ENCODE measurements at regions not wholly inside any gene's neighbourhood (a gene's known extent, or its start where the extent isn't known, plus 50 kb on each side); places are given as distances from the start of the nearest gene placed in this dataset.
"Not testable (repeated sequence)": the region's sequence is repeated elsewhere in the genome, so short reads cannot be mapped to it uniquely, and the experiment has no call there.

DNA sequence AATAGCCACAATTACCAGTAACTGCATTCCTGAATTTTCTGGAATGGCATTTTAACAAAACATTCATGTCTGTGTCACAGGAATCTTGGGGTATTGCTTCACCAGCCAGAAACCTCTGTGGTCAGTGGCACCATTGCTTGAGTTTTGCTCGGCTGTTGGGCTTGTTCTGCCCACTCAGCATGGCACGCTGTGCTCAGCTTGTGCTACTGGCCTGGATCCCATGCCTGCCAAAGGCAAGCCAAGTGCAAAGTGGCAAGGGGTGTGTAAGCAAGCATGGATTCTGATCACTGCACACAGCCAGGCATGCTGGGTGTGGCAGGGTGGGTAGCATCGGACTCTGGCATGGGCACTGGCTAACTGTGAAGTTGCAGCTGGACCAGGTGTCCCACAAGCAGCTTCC, 1150.9 kb downstream of the MRPL39 start:
- DNase-seq = no peak

DNA sequence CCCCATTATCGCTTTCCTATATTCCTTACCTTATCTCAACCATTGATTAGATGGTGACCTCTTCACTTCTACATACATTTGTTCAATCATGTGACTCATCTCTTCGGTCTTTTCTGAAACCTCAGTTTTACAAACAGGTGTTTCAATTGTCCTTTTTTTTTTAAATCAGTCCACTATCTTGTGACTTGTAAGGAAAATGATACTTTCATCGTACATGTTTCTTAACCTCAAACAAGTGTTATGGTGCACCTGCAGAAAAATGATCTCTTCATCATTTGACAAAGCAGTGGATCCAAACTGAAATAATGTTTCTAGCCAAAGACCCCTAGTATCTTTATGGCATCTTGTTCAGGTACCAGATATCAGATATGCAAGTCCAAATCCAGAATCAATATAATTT, 1157.2 kb downstream of the MRPL39 start:
- no peak for DNase-seq

- no peak for DNase-seq
Measured at GRCh38 chr21:24445517-24445916, 1161.8 kb downstream of the MRPL39 start.

GRCh38 chr21:24444736-24445135, 1162.5 kb downstream of the MRPL39 start:
- DNase-seq = no peak

DNA sequence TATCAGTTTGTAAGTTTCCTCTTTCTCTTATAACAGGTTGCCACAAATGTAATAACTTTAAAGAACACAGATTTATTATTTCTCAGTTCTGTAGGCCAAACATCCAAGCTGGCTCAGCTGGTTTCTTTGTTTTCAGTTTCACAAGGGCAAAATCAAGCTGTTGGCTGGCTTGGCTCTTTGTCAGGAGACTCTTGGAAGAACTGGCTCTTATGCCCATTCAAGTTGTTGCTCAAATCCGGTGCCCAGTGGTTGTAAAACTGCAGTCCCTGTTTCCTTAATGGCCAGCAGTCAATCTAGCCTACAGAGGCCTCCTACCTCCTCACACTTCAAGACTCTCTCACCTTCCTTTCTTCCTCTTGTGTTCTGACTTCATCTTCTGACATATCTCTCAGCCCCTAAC, 1171.0 kb downstream of the MRPL39 start:
- no peak for DNase-seq

DNA sequence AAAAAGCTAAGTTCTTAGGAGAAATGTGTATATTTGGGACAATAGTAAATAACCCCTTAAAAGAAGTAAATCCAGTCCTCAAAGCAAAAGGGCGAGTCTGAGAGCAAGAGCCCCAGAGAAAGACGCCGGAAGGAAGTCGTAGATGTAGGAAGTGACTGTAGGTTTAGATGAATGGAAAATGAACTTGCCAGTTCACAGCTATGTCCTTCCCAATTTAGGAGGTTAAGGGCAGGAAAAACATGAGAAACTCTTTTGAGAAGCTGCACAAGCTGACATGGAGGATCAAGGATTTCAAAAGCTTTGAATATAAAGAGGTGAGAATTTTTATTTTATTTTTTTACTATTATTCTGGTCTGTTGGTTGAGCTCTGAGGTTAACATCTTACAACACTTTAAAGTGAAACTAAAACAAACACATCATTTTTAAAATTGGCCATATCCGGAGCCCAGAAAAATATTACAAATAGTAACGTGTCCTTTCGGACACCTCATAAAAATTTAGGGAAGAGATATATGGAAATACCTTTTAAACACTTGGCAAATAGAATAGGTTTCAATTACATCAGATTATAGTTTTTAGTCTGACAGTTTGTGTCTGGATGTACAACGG, 1178.6 kb downstream of the MRPL39 start:
- DNase-seq = peak in 1 of 5 experiments; percentile 52

DNA sequence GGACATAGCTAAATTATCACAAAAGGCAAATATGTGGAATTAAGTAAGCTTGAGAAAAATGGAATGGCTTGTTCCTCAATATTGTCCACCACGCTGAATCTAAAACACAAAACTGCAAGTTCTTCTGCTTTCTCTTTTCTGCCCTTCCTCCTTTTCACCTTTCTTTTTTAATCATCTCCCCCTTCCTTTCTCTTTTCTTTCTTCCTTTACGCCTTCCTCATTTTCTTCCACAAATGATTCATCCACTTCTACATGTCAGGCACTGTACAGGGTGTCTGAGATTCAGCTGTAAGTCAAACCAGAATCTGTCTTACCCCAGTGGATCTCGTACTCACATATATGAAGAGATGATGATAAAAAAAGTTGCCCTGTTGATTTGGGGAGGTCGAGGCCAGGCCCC, 1182.5 kb downstream of the MRPL39 start:
- no peak for DNase-seq

DNA sequence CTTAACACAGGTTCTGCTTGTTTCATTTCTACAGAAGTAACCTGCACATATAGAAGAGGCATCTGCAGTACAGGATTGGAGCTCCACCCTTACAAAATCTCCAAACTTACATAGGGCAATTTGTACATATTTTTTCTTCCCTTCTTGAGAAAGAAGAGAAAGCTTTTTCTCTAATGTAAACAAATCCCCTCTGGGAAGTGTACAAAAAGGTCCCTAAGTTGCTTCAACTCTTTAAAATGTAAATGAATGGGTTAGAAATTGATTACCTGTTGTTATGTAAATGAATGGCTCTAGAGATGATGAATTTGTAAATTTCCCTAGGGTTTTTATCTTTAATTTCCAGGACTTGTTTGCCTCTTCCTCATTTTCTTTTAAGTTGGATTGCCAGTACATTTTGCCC, 1183.7 kb downstream of the MRPL39 start:
- no peak for DNase-seq

DNA sequence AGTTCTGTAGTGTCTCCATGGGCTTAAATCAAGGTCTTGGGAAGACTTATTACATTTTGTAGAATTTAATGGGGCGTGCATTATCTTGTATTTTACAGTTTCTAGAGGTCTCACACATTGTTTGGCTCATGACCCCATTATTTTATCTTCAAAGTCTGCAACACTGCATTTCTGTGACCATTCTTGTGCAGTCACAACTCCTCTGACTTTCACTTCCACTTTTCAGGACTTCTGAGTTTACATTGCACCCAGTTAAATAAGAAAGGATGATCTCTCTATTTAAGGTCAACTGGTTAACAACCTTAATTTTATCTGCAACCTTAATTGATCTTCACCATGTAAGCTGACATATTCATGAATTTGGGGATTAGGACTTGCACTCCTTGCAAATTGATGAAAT, 1186.6 kb downstream of the MRPL39 start:
- no peak for DNase-seq

- DNase-seq = not testable (repeated sequence)
Measured at GRCh38 chr21:24419641-24420040, 1187.6 kb downstream of the MRPL39 start.

DNA sequence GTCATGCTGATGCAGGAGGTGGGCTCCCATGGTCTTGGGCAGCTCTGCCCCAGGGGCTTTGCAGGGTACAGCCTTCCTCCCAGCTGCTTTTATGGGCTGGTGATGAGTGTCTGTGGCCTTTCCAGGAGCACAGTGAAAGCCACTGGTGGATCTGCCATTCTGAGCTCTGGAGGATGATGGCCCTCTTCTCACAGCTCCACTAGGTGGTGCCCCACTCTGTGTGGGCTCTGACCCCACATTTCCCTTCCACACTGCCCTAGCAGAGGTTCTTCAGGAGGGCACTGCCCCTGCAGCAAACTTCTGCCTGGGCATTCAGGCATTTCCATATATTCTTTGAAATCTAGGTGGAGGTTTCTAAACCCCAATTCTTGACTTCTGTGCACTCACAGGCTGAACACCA, 1188.6 kb downstream of the MRPL39 start:
- DNase-seq = no peak

DNA sequence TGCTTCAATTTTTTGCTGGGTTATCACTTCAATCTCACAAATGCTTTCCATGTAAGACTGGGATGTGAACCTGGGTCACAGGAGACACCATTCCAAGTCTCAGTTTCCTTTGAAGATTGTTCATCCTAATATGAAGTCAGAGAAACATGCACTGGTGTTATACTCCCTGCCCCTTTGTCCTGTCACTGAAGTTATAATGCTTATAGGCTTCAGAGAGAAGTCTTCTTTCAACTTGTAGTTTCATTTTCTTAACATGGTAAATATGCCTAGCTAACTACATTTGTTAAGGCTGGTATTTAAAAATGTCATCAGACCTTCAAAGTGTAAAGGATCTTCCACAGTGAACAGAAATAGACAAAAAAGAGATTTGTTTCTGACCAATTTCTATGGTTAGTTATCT, 1195.9 kb downstream of the MRPL39 start:
- no peak for DNase-seq

- no peak for DNase-seq
Measured at GRCh38 chr21:24403221-24403620, 1204.1 kb downstream of the MRPL39 start.

GRCh38 chr21:24395320-24395923, 1211.9 kb downstream of the MRPL39 start:
- DNase-seq = no peak

DNA sequence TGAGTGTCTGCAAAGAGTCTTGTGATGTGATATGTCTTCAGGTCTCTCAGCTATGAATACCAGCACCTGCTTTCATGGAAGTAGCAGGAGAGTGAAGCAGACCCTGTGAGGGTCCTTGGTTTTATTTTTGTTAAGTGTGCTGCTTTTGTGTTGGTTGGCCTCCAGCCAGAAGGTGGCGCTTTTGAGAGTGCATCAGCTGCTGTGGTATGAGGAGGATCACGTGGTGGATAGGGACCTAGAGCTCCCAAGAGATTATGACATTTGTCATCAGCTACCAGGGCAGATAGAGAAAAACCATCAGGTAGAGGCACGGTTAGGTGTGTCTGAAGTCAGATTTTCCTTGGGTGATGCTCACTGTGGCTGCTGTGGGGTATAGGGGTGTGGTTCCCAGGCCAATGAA, 1232.1 kb downstream of the MRPL39 start:
- DNase-seq = peak in 1 of 5 experiments; percentile 13

DNA sequence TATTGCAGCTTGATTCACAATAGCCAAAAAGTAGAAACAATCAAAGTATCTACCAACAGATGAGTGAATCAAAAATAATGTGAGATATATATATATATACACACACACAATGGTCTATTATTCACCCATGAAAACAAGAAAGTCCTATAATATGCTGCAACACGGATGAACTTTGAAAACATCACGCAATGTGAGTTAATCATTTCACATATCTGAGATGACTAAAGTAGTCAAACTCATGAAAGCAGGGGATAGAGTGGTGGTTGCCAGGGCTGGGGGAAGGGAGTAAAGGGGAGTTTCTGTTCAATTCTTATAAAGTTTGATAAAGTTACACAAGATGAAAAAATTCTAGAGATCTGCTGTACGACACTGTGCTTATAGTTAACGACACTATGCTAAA, 1234.8 kb downstream of the MRPL39 start:
- no peak for DNase-seq

DNA sequence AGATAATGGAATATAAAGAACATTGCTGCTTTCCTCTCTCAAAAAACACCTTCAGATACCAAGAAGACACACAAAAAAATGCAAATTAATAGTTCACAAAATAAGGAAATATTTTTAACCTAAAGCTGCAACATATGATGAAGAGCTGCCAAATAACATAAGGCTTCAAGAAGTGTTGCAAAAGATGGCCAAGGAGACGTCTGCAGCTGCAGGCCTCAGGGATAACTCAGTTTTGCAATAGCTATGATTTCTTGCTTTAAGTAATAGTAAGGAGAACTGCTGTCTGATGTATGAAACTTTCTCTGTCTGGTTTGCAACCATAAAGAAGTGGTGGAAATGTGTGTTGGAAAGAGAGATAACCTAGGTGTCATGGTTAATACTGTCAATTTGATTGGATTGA, 1237.5 kb downstream of the MRPL39 start:
- DNase-seq = no peak

- no peak for DNase-seq
Measured at GRCh38 chr21:24369278-24369677, 1238.0 kb downstream of the MRPL39 start.

DNA sequence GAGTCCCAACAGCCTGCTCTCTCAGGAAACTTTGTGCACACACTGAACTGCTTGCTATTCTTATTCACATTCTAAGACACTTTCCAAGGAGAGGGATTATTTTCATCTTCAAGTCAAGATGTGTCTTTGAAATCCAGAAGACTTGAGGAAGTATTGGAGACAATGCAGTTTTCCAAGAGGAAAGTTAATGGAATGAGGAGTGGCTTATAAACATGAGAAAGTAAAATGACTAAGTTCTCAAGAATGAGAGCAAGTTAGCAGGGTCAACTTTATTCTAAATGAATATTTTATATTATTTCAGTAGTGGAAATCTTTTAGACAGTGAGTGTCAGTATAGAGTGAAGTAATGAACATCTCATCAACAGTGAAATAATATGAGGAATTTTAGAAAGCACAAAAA, 1239.3 kb downstream of the MRPL39 start:
- DNase-seq = no peak

DNA sequence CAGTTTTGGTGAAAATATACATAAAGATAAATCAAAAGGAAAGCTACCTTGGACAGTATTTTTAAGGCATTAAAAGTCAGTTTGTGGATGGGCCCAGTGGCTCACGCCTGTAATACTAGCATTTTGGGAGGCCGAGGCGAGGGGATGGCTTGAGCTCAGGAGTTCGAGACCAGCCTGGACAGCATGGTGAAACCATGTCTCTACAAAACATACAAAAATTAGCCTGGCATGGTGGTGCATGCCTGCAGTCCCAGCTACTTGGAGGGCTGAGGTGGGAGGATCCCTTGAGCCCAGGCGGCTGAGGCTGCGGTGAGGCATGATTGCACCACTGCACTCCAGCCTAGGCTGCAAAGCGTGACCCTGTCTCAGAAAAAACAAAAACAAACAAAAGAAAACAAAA, 1253.8 kb downstream of the MRPL39 start:
- no peak for DNase-seq

DNA sequence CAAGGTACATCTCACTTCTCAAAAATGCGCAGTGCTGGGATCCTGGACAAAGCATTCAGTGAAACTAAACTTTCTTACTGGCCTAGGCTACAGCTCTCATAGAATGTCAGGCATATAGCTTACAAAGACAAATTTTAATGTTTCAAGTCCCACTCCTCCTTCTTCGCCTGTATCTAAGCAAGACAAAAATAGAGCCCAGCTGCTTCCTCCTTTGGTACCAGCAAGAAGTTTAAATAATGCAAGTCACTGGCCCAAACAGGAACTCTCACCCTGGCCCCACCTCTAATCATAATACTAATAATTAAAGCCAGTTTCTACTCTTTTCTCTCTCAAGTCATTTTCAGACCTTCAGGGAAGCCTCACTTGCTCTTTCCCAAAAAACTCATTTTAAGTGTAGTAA, 1267.9 kb downstream of the MRPL39 start:
- DNase-seq = no peak

DNA sequence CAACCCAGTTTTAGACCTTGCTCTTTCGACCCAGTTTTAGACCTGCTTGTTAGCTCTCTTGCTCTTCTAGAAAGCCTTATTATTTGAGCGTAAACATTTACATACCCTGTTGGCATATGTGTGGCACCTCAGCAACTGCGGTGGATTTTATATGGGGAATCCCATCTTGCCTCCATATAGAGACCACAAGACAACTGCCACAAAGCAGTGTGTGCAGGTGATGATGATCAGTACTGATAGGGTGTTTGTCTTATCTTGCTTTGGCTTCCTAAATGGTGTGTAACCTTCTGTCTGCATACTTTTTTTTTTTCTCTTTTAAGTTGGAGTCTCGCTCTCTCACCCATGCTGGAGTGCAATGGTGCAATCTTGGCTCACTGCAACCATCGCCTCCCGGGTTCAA, 1270.8 kb downstream of the MRPL39 start:
- peak in 1 of 5 experiments; percentile 53 for DNase-seq

DNA sequence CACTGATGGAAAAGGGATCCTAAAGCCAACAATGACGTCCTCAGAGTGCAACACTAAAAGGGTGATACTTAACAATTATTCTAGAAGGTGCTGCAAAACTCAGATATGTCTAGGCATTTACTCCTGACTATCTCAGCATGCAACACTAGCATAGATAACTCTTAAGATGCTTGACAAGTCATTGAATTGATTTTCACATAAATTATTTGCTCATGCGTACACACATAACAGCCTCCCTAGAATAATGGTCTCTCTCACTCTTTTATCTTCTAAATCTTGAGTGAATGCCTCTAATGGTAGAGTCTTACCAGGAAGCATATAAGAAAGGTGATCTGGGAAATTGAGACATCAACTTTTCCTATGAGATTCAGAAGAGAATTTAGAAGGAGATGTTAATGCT, 1283.7 kb downstream of the MRPL39 start:
- DNase-seq = no peak

GRCh38 chr21:24316277-24316922, 1290.9 kb downstream of the MRPL39 start:
- no peak for DNase-seq

DNA sequence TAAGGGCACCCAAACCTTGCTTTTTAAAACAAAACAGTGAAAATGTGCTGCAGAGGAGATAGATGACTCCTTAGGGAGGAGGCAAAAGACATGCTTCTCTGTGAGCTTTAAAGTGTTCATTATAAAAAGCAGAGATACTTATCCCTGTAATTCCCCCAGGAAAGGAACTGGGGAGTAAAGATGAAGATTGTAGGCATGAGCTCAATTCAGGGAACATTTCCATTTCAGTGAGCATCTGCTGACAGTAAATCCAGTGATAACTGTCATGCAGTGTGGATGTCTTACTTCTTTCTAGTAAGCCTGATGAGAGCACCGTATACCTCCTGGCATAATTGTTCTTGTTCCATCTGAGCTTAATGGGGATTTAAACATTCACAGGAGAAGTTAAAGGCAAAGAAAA, 1296.5 kb downstream of the MRPL39 start:
- no peak for DNase-seq
